ENCODE measurements at regions not wholly inside any gene's neighbourhood (a gene's known extent, or its start where the extent isn't known, plus 50 kb on each side); places are given as distances from the start of the nearest gene placed in this dataset.

GRCh38 chr19:30760014-30760413 is 387.8 kb downstream of the ZNF536 start:
- DNase-seq (ENCODE audit: low spot score in 2 of 2), result no peak
- no peak for TF ChIP-seq POLR2A (IDR thresholded peaks at IDR 0.05)
- TF ChIP-seq CTCF (IDR thresholded peaks at IDR 0.05), result no peak
- TF ChIP-seq EP300 (IDR thresholded peaks at IDR 0.05), result no peak
- Histone ChIP-seq H3K4me1 (peaks cover 0 to 6% (median 0%) of the 10 kb centered on the region in 4 donors), H3K27ac (no peak overlapping the region), H3K4me3 (no peak overlapping the region), H3K27me3 (no peaks in the 10 kb centered on the region), H3K9me3 (no peaks in the 10 kb centered on the region), H3K36me3 (no peaks in the 10 kb centered on the region)
- WGBS, 2 donors, result 92 to 95% methylated on average over 6 of the region's 6 CpGs

GRCh38 chr19:30757837-30758617 is 385.8 kb downstream of the ZNF536 start:
- Histone ChIP-seq H3K27me3 (no peaks in the 10 kb centered on the region), H3K36me3 (no peaks in the 10 kb centered on the region), H3K4me3 (no peak overlapping the region), H3K4me1 (peaks cover 0 to 6% (median 0%) of the 10 kb centered on the region in 4 donors), H3K9me3 (no peaks in the 10 kb centered on the region), H3K27ac (no peak overlapping the region)
- 87 to 90% methylated on average over 5 of the region's 5 CpGs for WGBS, 2 donors
- TF ChIP-seq CTCF (IDR thresholded peaks at IDR 0.05) (no peak), POLR2A (IDR thresholded peaks at IDR 0.05) (no peak), EP300 (IDR thresholded peaks at IDR 0.05) (no peak)
- no peak for DNase-seq (ENCODE audit: low spot score in 2 of 2)

GRCh38 chr19:30757104-30757836 is 385.1 kb downstream of the ZNF536 start:
- H3K9me3 ChIP-seq, result no peaks in the 10 kb centered on the region
- H3K36me3 ChIP-seq, result no peaks in the 10 kb centered on the region
- WGBS, 2 donors, result 78 to 84% methylated on average over 10 of the region's 10 CpGs
- no peaks in the 10 kb centered on the region for H3K4me1 ChIP-seq
- no peak overlapping the region for H3K4me3 ChIP-seq
- TF ChIP-seq POLR2A (IDR thresholded peaks at IDR 0.05), result no peak
- no peak for TF ChIP-seq CTCF (IDR thresholded peaks at IDR 0.05)
- no peak for TF ChIP-seq EP300 (IDR thresholded peaks at IDR 0.05)
- no peaks in the 10 kb centered on the region for H3K27me3 ChIP-seq
- H3K27ac ChIP-seq, result no peak overlapping the region
- DNase-seq (ENCODE audit: low spot score in 2 of 2), result no peak

- no peak for DNase-seq (ENCODE audit: low spot score in 2 of 2)
- Histone ChIP-seq H3K4me3 (no peak overlapping the region), H3K27ac (no peak overlapping the region), H3K9me3 (peaks cover 0 to 4% (median 0%) of the 10 kb centered on the region in 4 donors), H3K27me3 (no peaks in the 10 kb centered on the region), H3K36me3 (no peaks in the 10 kb centered on the region), H3K4me1 (no peaks in the 10 kb centered on the region)
- WGBS, 2 donors, result 89 to 92% methylated on average over 7 of the region's 7 CpGs
- no peak for TF ChIP-seq EP300 (IDR thresholded peaks at IDR 0.05)
- TF ChIP-seq CTCF (IDR thresholded peaks at IDR 0.05), result no peak
- no peak for TF ChIP-seq POLR2A (IDR thresholded peaks at IDR 0.05)
Measured at GRCh38 chr19:30755581-30755980, 383.4 kb downstream of the ZNF536 start.

- no peaks in the 10 kb centered on the region for H3K4me1 ChIP-seq
- H3K9me3 ChIP-seq, result peaks cover 0 to 12% (median 2%) of the 10 kb centered on the region in 4 donors
- TF ChIP-seq EP300 (IDR thresholded peaks at IDR 0.05), result no peak
- TF ChIP-seq POLR2A (IDR thresholded peaks at IDR 0.05), result no peak
- no peak for TF ChIP-seq CTCF (IDR thresholded peaks at IDR 0.05)
- H3K36me3 ChIP-seq, result no peaks in the 10 kb centered on the region
- H3K4me3 ChIP-seq, result no peak overlapping the region
- DNase-seq (ENCODE audit: low spot score in 2 of 2), result no peak
- 71 to 76% methylated on average over 1 of the region's 1 CpG for WGBS, 2 donors
- no peaks in the 10 kb centered on the region for H3K27me3 ChIP-seq
- H3K27ac ChIP-seq, result no peak overlapping the region
Measured at GRCh38 chr19:30754162-30754561, 382.0 kb downstream of the ZNF536 start.

Measured in tibial nerve (tissue), 4 donors.